ENCODE measurements at regions not wholly inside any gene's neighbourhood (a gene's known extent, or its start where the extent isn't known, plus 50 kb on each side); places are given as distances from the start of the nearest gene placed in this dataset.

GRCh38 chr1:232377494-232377770 lies 252.5 kb downstream of the SIPA1L2 start:
- no peak overlapping the region for H3K9ac ChIP-seq (ENCODE audit: low read length)
- no peaks in the 10 kb centered on the region for H3K79me2 ChIP-seq (replicated peaks; ENCODE audit: insufficient read depth, low read length)
- no peak overlapping the region for H2AFZ ChIP-seq (ENCODE audit: low read depth, low read length)
- H3K9me2 ChIP-seq (ENCODE audit: insufficient read depth, low read length) = no peaks in the 10 kb centered on the region
- no peak for TF ChIP-seq EZH2 (IDR thresholded peaks at IDR 0.05; ENCODE audit: borderline replicate concordance, insufficient read depth, low read length, poor library complexity, severe bottlenecking)
- no peak for TF ChIP-seq REST (IDR thresholded peaks at IDR 0.05; ENCODE audit: borderline replicate concordance)
- TF ChIP-seq TAF1 (IDR thresholded peaks at IDR 0.05; ENCODE audit: low read depth) = no peak
- TF ChIP-seq EP300 (conservative IDR thresholded peaks at IDR 0.05; ENCODE audit: poor library complexity, severe bottlenecking) = no peak
- no peak for TF ChIP-seq POLR2AphosphoS5 (IDR thresholded peaks at IDR 0.05)
- no peak for TF ChIP-seq MXI1 (conservative IDR thresholded peaks at IDR 0.05; ENCODE audit: poor library complexity, severe bottlenecking)
- TF ChIP-seq SMC3 (conservative IDR thresholded peaks at IDR 0.05; ENCODE audit: poor library complexity) = no peak
- no peak for TF ChIP-seq RAD21 (conservative IDR thresholded peaks at IDR 0.05)
- no peak for TF ChIP-seq CTCF (IDR thresholded peaks at IDR 0.05; ENCODE audit: poor library complexity, severe bottlenecking)
- no peaks in the 10 kb centered on the region for H3K36me3 ChIP-seq (ENCODE audit: insufficient read depth, low read length)
- H3F3A ChIP-seq (ENCODE audit: insufficient read depth, low read length, poor library complexity, severe bottlenecking) = no peaks in the 10 kb centered on the region
- H4K20me1 ChIP-seq (ENCODE audit: insufficient read depth) = no peaks in the 10 kb centered on the region
- no peaks in the 10 kb centered on the region for H3K9me3 ChIP-seq (ENCODE audit: low read length)
- no peak overlapping the region for H3K4me3 ChIP-seq (ENCODE audit: low read length)
- H3K27me3 ChIP-seq (ENCODE audit: insufficient read depth, low read depth, low read length) = no peaks in the 10 kb centered on the region
- no peak overlapping the region for H3K4me2 ChIP-seq (ENCODE audit: low read length)
- H3K27ac ChIP-seq (ENCODE audit: low read length) = no peak overlapping the region

GRCh38 chr1:232376632-232377493 lies 253.1 kb downstream of the SIPA1L2 start:
- no peak overlapping the region for H3K4me3 ChIP-seq (ENCODE audit: low read length)
- H3F3A ChIP-seq (ENCODE audit: insufficient read depth, low read length, poor library complexity, severe bottlenecking) = no peaks in the 10 kb centered on the region
- H2AFZ ChIP-seq (ENCODE audit: low read depth, low read length) = no peak overlapping the region
- H3K36me3 ChIP-seq (ENCODE audit: insufficient read depth, low read length) = no peaks in the 10 kb centered on the region
- no peaks in the 10 kb centered on the region for H3K9me2 ChIP-seq (ENCODE audit: insufficient read depth, low read length)
- H3K9ac ChIP-seq (ENCODE audit: low read length) = no peak overlapping the region
- no peaks in the 10 kb centered on the region for H3K27me3 ChIP-seq (ENCODE audit: insufficient read depth, low read depth, low read length)
- H4K20me1 ChIP-seq (ENCODE audit: insufficient read depth) = no peaks in the 10 kb centered on the region
- no peaks in the 10 kb centered on the region for H3K9me3 ChIP-seq (ENCODE audit: low read length)
- no peaks in the 10 kb centered on the region for H3K79me2 ChIP-seq (replicated peaks; ENCODE audit: insufficient read depth, low read length)
- no peak overlapping the region for H3K4me2 ChIP-seq (ENCODE audit: low read length)
- no peak overlapping the region for H3K27ac ChIP-seq (ENCODE audit: low read length)
- TF ChIP-seq EP300 (conservative IDR thresholded peaks at IDR 0.05; ENCODE audit: poor library complexity, severe bottlenecking) (no peak), SMC3 (conservative IDR thresholded peaks at IDR 0.05; ENCODE audit: poor library complexity) (no peak), RAD21 (conservative IDR thresholded peaks at IDR 0.05) (no peak), POLR2AphosphoS5 (IDR thresholded peaks at IDR 0.05) (no peak), REST (IDR thresholded peaks at IDR 0.05; ENCODE audit: borderline replicate concordance) (no peak), MXI1 (conservative IDR thresholded peaks at IDR 0.05; ENCODE audit: poor library complexity, severe bottlenecking) (no peak)
